ENCODE measurements at regions not wholly inside any gene's neighbourhood (a gene's known extent, or its start where the extent isn't known, plus 50 kb on each side); places are given as distances from the start of the nearest gene placed in this dataset.

GRCh38 chr2:217185265-217185995 is 325.6 kb upstream of the TNP1 start:
- TF ChIP-seq CTCF (IDR thresholded peaks at IDR 0.05; ENCODE audit: borderline replicate concordance, extremely low read depth, low read length, poor library complexity, severe bottlenecking) (no peak), EZH2 (IDR thresholded peaks at IDR 0.05; ENCODE audit: borderline replicate concordance, low read depth, low read length, severe bottlenecking) (no peak)
